Epithelial cell of esophagus (primary cell): ENCODE measurements at regions not wholly inside any gene's neighbourhood (a gene's known extent, or its start where the extent isn't known, plus 50 kb on each side); places are given as distances from the start of the nearest gene placed in this dataset.
A peak's percentile ranks its signal among the peaks of the same experiment; 100 is the strongest.
"Not testable (repeated sequence)": the region's sequence is repeated elsewhere in the genome, so short reads cannot be mapped to it uniquely, and the experiment has no call there.

Experiments
- DNase-seq: peaks from one replicate; pipeline ENCODE4 v3.0.0; 2010; ENCODE audit warnings: low read depth
- H3K4me3 ChIP-seq: 2 replicates; pipeline ENCODE4 v1.5.1; 2011; ENCODE audit warnings: mild to moderate bottlenecking, low read length, control low read depth
- CTCF ChIP-seq: IDR thresholded peaks from 2 replicates; pipeline ENCODE4 v1.5.1; 2011; ENCODE audit warnings: low read depth, mild to moderate bottlenecking, low read length, control low read depth, inconsistent platforms; ENCODE audit not compliant: insufficient read depth; ENCODE audit errors: missing control alignments

GRCh38 chr17:77049440-77049839, 91.3 kb upstream of the SEC14L1 start:
- TF ChIP-seq CTCF = peak; percentile 28
- peak; percentile 37 for DNase-seq
- H3K4me3 ChIP-seq = no peak overlapping the region

- DNase-seq = not testable (repeated sequence)
These were observed 89.9 kb upstream of the SEC14L1 start for GRCh38 chr17:77050901-77051300.

GRCh38 chr17:77054936-77055335, 85.8 kb upstream of the SEC14L1 start:
- no peak for DNase-seq
- no peak for TF ChIP-seq CTCF
- no peak overlapping the region for H3K4me3 ChIP-seq

More at GRCh38 chr17:77050901-77051300, 89.9 kb upstream of the SEC14L1 start:
- not testable (repeated sequence) for H3K4me3 ChIP-seq

GRCh38 chr17:77055453-77055852, 85.3 kb upstream of the SEC14L1 start:
- TF ChIP-seq CTCF = no peak
- DNase-seq = no peak
- no peak overlapping the region for H3K4me3 ChIP-seq

- TF ChIP-seq CTCF = no peak
- no peak for DNase-seq
These were observed 82.8 kb upstream of the SEC14L1 start for GRCh38 chr17:77058016-77058415.

GRCh38 chr17:77061669-77062068, 79.1 kb upstream of the SEC14L1 start:
- no peak for DNase-seq
- H3K4me3 ChIP-seq = no peak overlapping the region
- no peak for TF ChIP-seq CTCF

More at GRCh38 chr17:77058016-77058415, 82.8 kb upstream of the SEC14L1 start:
- H3K4me3 ChIP-seq = no peak overlapping the region

- DNase-seq = no peak
- H3K4me3 ChIP-seq = no peak overlapping the region
- TF ChIP-seq CTCF = no peak
These were observed 76.2 kb upstream of the SEC14L1 start for GRCh38 chr17:77064598-77064997.
